ENCODE measurements at regions not wholly inside any gene's neighbourhood (a gene's known extent, or its start where the extent isn't known, plus 50 kb on each side); places are given as distances from the start of the nearest gene placed in this dataset.

- TF ChIP-seq, protein P1, sequence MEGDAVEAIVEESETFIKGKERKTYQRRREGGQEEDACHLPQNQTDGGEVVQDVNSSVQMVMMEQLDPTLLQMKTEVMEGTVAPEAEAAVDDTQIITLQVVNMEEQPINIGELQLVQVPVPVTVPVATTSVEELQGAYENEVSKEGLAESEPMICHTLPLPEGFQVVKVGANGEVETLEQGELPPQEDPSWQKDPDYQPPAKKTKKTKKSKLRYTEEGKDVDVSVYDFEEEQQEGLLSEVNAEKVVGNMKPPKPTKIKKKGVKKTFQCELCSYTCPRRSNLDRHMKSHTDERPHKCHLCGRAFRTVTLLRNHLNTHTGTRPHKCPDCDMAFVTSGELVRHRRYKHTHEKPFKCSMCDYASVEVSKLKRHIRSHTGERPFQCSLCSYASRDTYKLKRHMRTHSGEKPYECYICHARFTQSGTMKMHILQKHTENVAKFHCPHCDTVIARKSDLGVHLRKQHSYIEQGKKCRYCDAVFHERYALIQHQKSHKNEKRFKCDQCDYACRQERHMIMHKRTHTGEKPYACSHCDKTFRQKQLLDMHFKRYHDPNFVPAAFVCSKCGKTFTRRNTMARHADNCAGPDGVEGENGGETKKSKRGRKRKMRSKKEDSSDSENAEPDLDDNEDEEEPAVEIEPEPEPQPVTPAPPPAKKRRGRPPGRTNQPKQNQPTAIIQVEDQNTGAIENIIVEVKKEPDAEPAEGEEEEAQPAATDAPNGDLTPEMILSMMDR (IDR thresholded peaks at IDR 0.05; ENCODE audit: low read depth, low read length) = no peak
- TF ChIP-seq EZH2phosphoT487 (IDR thresholded peaks at IDR 0.05; ENCODE audit: low read depth) = no peak
Observed at GRCh38 chr14:95409477-95410272, 90.0 kb upstream of the CLMN start.
